IMR-90 (cell line): ENCODE measurements at regions not wholly inside any gene's neighbourhood (a gene's known extent, or its start where the extent isn't known, plus 50 kb on each side); places are given as distances from the start of the nearest gene placed in this dataset.

Source experiments
- CTCF ChIP-seq: conservative IDR thresholded peaks from 2 replicates; pipeline ENCODE4 v1.5.1; 2012; ENCODE audit warnings: mild to moderate bottlenecking, low read depth, low read length, improper control_type of control experiment
- MXI1 ChIP-seq: IDR thresholded peaks from 2 replicates; pipeline ENCODE4 v1.6.1; 2012; ENCODE audit warnings: low read depth, mild to moderate bottlenecking, low read length, moderate library complexity, borderline replicate concordance
- POLR2A ChIP-seq: IDR thresholded peaks from 2 replicates; pipeline ENCODE4 v1.6.1; 2012; ENCODE audit warnings: mild to moderate bottlenecking, low read depth, low read length

GRCh38 chr10:88095223-88095721 lies 231.8 kb downstream of the PTEN start:
- no peak for TF ChIP-seq CTCF
- TF ChIP-seq MXI1: no peak
- TF ChIP-seq POLR2A: no peak
